A549 (cell line): ENCODE measurements at regions not wholly inside any gene's neighbourhood (a gene's known extent, or its start where the extent isn't known, plus 50 kb on each side); places are given as distances from the start of the nearest gene placed in this dataset.
"Not testable (repeated sequence)": the region's sequence is repeated elsewhere in the genome, so short reads cannot be mapped to it uniquely, and the experiment has no call there.

Experiments used
- ATAC-seq, 2 experiments: fragments of 200-7000 bp in 1 of 2; fragments of >200 bp in 1 of 2; cut with Nextera tagmentation in 1 of 2; cut with Tn5 transposase in 1 of 2; 3 replicates each; pipeline versions ENCODE4 v1.8.0 to v1.9.1; 2018 to 2020; ENCODE audit warnings: mild to moderate bottlenecking in 1 of 2, moderate library complexity in 1 of 2
- CTCF ChIA-PET: fragments of 300-600 bp; sonication (Branson Sonifier 250); formaldehyde crosslinking; extraction: SDS; loops from one replicate; lab custom pipeline; 2021; ENCODE audit warnings: antibody characterized with exemption, inconsistent platforms; lab: Yijun Ruan, JAX
- POLR2A ChIA-PET: fragments of 350-600 bp; formaldehyde crosslinking; extraction: SDS; loops from one replicate; lab custom pipeline; 2021; ENCODE audit warnings: antibody characterized with exemption, inconsistent platforms; lab: Yijun Ruan, JAX
- DNase-seq, 2 experiments: peaks; one replicate each; pipeline versions ENCODE4 v3.0.0 to v3.0.0-alpha.2; 2011 to 2016; ENCODE audit warnings: low read depth in 1 of 2, low spot score in 1 of 2
- FAIRE-seq: peaks from 2 replicates; lab custom pipeline; 2011; peaks lifted over from hg19 to GRCh38; lab: Jason Lieb, UNC
- H3K27ac ChIP-seq, 2 experiments: fragments of >200 bp; sonication (Bioruptor Twin); formaldehyde crosslinking; 3 replicates each; pipeline ENCODE4 v1.5.1; 2016 to 2017
- H3K4me1 ChIP-seq: fragments of >200 bp; sonication (Bioruptor Twin); formaldehyde crosslinking; 3 replicates; pipeline ENCODE4 v1.6.1; 2016
- H3K4me2 ChIP-seq: fragments of >200 bp; sonication (Bioruptor Twin); formaldehyde crosslinking; 3 replicates; pipeline ENCODE4 v1.6.1; 2016
- H3K4me3 ChIP-seq: fragments of >200 bp; sonication (Bioruptor Twin); formaldehyde crosslinking; 3 replicates; pipeline ENCODE4 v1.5.1; 2016
- H3K9me3 ChIP-seq: fragments of >200 bp; sonication (Bioruptor Twin); formaldehyde crosslinking; 3 replicates; pipeline ENCODE4 v1.6.1; 2016
- CHD2 ChIP-seq: fragments of 150-350 bp; IDR thresholded peaks from 2 replicates; pipeline ENCODE4 v1.6.1; 2014; ENCODE audit warnings: low read length; ENCODE audit not compliant: partially characterized antibody
- EHMT2 ChIP-seq: fragments of 200-600 bp; sonication (generic); IDR thresholded peaks from 2 replicates; pipeline ENCODE4 v1.6.1; 2016; ENCODE audit warnings: antibody characterized with exemption, low read depth, mild to moderate bottlenecking, moderate library complexity
- EP300 ChIP-seq, 2 experiments: fragments of >200 bp; sonication (Bioruptor Twin); formaldehyde crosslinking; IDR thresholded peaks; 2 replicates in 1 of 2; 3 replicates in 1 of 2; pipeline ENCODE4 v1.6.1; 2016 to 2017
- HEYL ChIP-seq: fragments of 250-450 bp; sonication (Bioruptor Pico); IDR thresholded peaks from 2 replicates; pipeline ENCODE4 v1.8.0; 2021; ENCODE audit warnings: mild to moderate bottlenecking, moderate library complexity
- JUN ChIP-seq, 2 experiments: fragments of >200 bp; sonication (Bioruptor Twin); formaldehyde crosslinking; IDR thresholded peaks; 2 replicates in 1 of 2; 3 replicates in 1 of 2; pipeline ENCODE4 v1.6.1; 2016 to 2017
- JUNB ChIP-seq: fragments of >200 bp; sonication (Bioruptor Twin); formaldehyde crosslinking; IDR thresholded peaks from 2 replicates; pipeline ENCODE4 v1.6.1; 2016
- MAFK ChIP-seq: fragments of 450-650 bp; IDR thresholded peaks from 2 replicates; pipeline ENCODE4 v1.6.1; 2014; ENCODE audit not compliant: partially characterized antibody
- PBX3 ChIP-seq: IDR thresholded peaks from 2 replicates; pipeline ENCODE4 v1.6.1; 2012
- POLR2A ChIP-seq: IDR thresholded peaks from 2 replicates; pipeline ENCODE4 v1.6.1; 2012; ENCODE audit warnings: mild to moderate bottlenecking, low read length
- RAD21 ChIP-seq, 2 experiments: fragments of >200 bp in 1 of 2; sonication (Bioruptor Twin) in 1 of 2; formaldehyde crosslinking in 1 of 2; IDR thresholded peaks in 1 of 2; conservative IDR thresholded peaks in 1 of 2; 2 replicates in 1 of 2; 3 replicates in 1 of 2; pipeline ENCODE4 v1.6.1; 2012 to 2018; ENCODE audit warnings: inconsistent platforms in 1 of 2
- RCOR1 ChIP-seq: fragments of 150-350 bp; IDR thresholded peaks from 2 replicates; pipeline ENCODE4 v1.6.1; 2014; ENCODE audit warnings: antibody characterized with exemption, low read length, low read depth
- RFX5 ChIP-seq: fragments of 450-650 bp; IDR thresholded peaks from 2 replicates; pipeline ENCODE4 v1.7.1; 2014; ENCODE audit warnings: antibody characterized with exemption, mild to moderate bottlenecking, moderate library complexity
- RNF2 ChIP-seq: fragments of 200-600 bp; sonication (generic); IDR thresholded peaks from 2 replicates; pipeline ENCODE4 v1.6.1; 2016; ENCODE audit warnings: low read depth, mild to moderate bottlenecking, antibody characterized with exemption, moderate library complexity, borderline replicate concordance
- ZC3H11A ChIP-seq: fragments of 450-650 bp; IDR thresholded peaks from 2 replicates; pipeline ENCODE4 v1.6.1; 2014; ENCODE audit warnings: antibody characterized with exemption, mild to moderate bottlenecking
- WGBS: methylation state at CpG from one replicate; pipeline ENCODE4 v1.1.6; 2017; ENCODE audit errors: missing lambda C conversion rate; 5-methylcytosine and 5-hydroxymethylcytosine counted together
- TF ChIP-seq, protein P1 (sequence below): fragments of 150-350 bp; IDR thresholded peaks from 2 replicates; pipeline ENCODE4 v1.6.1; 2014; ENCODE audit warnings: low read depth, mild to moderate bottlenecking, low read length
- TF ChIP-seq, protein P2 (sequence below): fragments of 250-450 bp; sonication (Bioruptor Pico); IDR thresholded peaks from 2 replicates; pipeline ENCODE4 v1.5.0; 2020; ENCODE audit warnings: low read depth, mild to moderate bottlenecking, moderate library complexity

DNA sequence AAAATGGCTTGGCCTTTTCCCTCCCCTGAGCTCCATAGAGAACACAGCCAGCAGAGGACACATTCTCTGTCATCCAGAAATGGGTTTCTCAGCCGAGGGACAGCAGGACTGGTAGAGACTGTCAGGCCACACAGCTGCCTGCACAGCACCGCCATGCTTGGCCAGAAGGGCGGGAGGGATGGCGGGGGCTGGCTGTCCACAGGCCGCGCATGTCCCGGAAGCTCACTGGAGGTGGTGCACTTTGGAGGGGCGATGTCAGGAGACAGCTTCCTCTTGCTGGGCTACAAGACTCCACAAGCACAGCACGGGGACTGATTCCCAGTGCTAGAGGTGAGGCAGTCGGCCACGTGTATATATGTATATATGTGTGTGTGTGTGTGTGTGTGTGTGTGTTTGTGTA, 125.3 kb downstream of the GOLGA6L4 start:
- DNase-seq, CTCF ChIA-PET, ATAC-seq, FAIRE-seq, H3K4me3 ChIP-seq, H3K9me3 ChIP-seq, POLR2A ChIA-PET, H3K4me1 ChIP-seq, H3K4me2 ChIP-seq, H3K27ac ChIP-seq: not testable (repeated sequence)
- 69% methylated on average over 2 of the region's 11 CpGs for WGBS

DNA sequence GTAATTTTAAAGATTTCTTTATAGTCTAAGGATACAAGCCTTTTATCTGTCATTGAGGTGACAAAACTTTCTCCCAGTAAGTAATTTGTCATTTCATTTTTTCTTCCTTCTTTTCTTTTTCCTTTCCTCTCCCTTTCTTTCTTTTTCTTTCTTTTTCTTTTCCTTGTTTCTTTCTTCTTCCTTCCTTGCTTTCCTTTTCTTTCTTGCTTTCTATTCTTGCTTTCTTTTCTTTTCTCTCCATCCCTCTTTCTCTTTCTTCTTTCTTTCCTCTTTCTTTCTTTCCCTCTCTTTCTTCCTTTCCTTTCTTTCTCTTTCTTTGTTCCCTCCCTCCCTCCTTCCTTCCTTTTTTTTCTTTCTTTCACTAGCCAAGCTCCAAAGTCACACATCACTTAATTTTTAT, 148.8 kb downstream of the GOLGA6L4 start:
- H3K9me3 ChIP-seq, H3K4me1 ChIP-seq, H3K4me2 ChIP-seq, POLR2A ChIA-PET, ATAC-seq, FAIRE-seq, DNase-seq, H3K4me3 ChIP-seq, H3K27ac ChIP-seq, CTCF ChIA-PET: not testable (repeated sequence)

DNA sequence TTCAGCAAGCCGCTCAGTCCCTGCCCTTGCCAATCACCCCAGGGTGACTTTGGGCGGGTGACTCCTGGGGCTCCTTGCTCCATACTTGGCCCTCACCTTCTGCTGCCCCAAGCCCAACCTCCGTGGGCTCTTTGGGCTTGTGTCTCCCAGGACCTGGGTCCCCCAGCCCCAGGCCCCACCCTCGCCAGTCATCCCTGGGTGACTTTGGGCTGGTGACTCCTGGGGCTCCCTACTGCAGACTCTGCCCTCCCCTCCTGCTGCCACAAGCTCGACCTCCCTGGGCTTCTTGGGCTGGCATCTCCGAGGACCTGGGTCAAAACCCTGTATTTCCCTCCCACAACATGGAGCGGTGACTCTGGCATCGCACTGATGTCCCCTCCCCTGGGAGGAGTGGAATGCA, 151.5 kb downstream of the GOLGA6L4 start:
- TF ChIP-seq, protein P1, sequence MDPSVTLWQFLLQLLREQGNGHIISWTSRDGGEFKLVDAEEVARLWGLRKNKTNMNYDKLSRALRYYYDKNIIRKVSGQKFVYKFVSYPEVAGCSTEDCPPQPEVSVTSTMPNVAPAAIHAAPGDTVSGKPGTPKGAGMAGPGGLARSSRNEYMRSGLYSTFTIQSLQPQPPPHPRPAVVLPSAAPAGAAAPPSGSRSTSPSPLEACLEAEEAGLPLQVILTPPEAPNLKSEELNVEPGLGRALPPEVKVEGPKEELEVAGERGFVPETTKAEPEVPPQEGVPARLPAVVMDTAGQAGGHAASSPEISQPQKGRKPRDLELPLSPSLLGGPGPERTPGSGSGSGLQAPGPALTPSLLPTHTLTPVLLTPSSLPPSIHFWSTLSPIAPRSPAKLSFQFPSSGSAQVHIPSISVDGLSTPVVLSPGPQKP, result no peak
- TF ChIP-seq HEYL, result no peak
- no peak for TF ChIP-seq RCOR1
- TF ChIP-seq POLR2A, result no peak
- no peak for TF ChIP-seq RAD21 (conservative IDR thresholded peaks at IDR 0.05 in 1 of 2, IDR thresholded peaks at IDR 0.05 in 1 of 2)
- no peak for TF ChIP-seq PBX3
- TF ChIP-seq ZC3H11A, result no peak
- no peak for TF ChIP-seq RFX5
- TF ChIP-seq CHD2, result no peak
- TF ChIP-seq JUNB, result no peak
- TF ChIP-seq EHMT2, result no peak
- TF ChIP-seq, protein P2, sequence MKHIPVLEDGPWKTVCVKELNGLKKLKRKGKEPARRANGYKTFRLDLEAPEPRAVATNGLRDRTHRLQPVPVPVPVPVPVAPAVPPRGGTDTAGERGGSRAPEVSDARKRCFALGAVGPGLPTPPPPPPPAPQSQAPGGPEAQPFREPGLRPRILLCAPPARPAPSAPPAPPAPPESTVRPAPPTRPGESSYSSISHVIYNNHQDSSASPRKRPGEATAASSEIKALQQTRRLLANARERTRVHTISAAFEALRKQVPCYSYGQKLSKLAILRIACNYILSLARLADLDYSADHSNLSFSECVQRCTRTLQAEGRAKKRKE, result no peak
- no peak for TF ChIP-seq RNF2
- TF ChIP-seq EP300 (IDR thresholded peaks at IDR 0.05), result no peak
- no peak for TF ChIP-seq MAFK
- TF ChIP-seq JUN (IDR thresholded peaks at IDR 0.05), result no peak
- H3K27ac ChIP-seq, result no peak overlapping the region
- no peaks in the 10 kb centered on the region for H3K4me1 ChIP-seq
- peaks cover 5% of the 10 kb centered on the region; the same call in 1 of the 3 replicates for H3K9me3 ChIP-seq
- no peak for ATAC-seq
- WGBS, result 28% methylated on average over 5 of the region's 8 CpGs
- no peak overlapping the region for H3K4me3 ChIP-seq
- no peak for DNase-seq
- POLR2A ChIA-PET, result no interaction called here
- no peak for FAIRE-seq
- CTCF ChIA-PET, result no interaction called here
- no peak overlapping the region for H3K4me2 ChIP-seq

- H3K27ac ChIP-seq, H3K4me1 ChIP-seq, CTCF ChIA-PET, H3K4me2 ChIP-seq, H3K9me3 ChIP-seq, POLR2A ChIA-PET, ATAC-seq, DNase-seq, FAIRE-seq, H3K4me3 ChIP-seq: not testable (repeated sequence)
- 3% methylated on average over 1 of the region's 1 CpG for WGBS
These were observed 152.6 kb downstream of the GOLGA6L4 start for GRCh38 chr15:84388201-84388600.

DNA sequence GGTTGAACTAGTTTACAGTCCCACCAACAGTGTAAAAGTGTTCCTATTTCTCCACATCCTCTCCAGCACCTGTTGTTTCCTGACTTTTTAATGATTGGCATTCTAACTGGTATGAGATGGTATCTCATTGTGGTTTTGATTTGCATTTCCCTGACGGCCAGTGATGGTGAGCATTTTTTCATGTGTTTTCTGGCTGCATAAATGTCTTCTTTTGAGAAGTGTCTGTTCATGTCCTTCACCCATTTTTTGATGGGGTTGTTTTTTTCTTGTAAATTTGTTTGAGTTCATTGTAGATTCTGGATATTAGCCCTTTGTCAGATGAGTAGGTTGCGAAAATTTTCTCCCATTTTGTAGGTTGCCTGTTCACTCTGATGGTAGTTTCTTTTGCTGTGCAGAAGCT, 153.1 kb downstream of the GOLGA6L4 start:
- FAIRE-seq, H3K27ac ChIP-seq, DNase-seq, H3K9me3 ChIP-seq, H3K4me1 ChIP-seq, H3K4me2 ChIP-seq, CTCF ChIA-PET, ATAC-seq, POLR2A ChIA-PET, H3K4me3 ChIP-seq: not testable (repeated sequence)
- WGBS, result 43% methylated on average over 2 of the region's 2 CpGs

DNA sequence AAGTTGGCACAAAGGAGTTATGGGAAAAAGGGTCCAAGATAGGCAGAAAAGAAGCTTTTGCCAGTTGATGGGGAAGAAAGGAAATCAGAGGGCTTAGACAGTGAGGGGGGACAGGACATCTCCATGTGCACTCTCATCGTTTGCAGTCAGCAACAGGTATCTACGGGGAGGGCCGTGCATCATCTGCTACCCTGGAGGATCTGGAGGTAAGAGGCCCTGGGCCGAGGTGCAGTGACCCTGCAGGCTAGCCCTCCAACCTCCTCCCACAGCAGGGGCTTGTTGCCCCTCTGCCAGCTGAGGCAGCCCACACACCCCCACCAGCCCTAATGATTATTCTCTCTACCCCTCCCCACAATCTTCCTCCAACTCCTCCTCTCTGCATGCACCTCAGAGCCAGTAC, 154.8 kb downstream of the GOLGA6L4 start:
- POLR2A ChIA-PET, H3K4me1 ChIP-seq, ATAC-seq, DNase-seq, H3K27ac ChIP-seq, FAIRE-seq, H3K9me3 ChIP-seq, H3K4me2 ChIP-seq, H3K4me3 ChIP-seq: not testable (repeated sequence)
- CTCF ChIA-PET, result interaction anchor here (1.9 kb wide), 1 partner anchor 10 kb away, joined by 4 read pairs; no protein-coding TSS in a partner anchor
- 21% methylated on average over 4 of the region's 4 CpGs for WGBS
